ENCODE measurements at regions not wholly inside any gene's neighbourhood (a gene's known extent, or its start where the extent isn't known, plus 50 kb on each side); places are given as distances from the start of the nearest gene placed in this dataset.

DNA sequence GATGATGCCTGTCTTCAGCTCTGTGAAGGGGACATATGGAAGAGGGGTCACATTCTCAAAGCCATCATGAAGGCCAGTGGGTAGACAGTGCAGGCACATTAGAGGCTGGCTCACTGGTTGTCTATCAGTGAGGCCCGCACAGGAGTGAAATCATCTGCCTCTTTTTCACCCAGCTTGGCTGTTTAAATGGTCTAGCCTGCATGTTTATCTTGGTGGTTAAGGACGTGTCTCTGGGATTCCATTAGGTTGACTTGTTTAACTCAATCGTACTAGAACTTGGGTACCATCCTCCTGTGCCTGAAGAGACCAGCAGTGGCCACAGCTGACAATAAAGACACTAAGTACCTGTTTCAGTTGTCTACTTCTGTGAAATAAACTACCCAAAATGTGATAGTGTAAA is 219.3 kb downstream of the PLPP3 start:
- Histone ChIP-seq H3K27ac (ENCODE audit: low read length) (no peak overlapping the region), H3K4me2 (ENCODE audit: low read length) (no peak overlapping the region), H3K4me1 (ENCODE audit: low read length) (no peaks in the 10 kb centered on the region), H3K9ac (ENCODE audit: low read length) (no peak overlapping the region), H4K20me1 (ENCODE audit: insufficient read depth, low read length) (no peaks in the 10 kb centered on the region), H3K4me3 (ENCODE audit: low read length) (no peak overlapping the region), H3K27me3 (ENCODE audit: low read depth, low read length) (no peaks in the 10 kb centered on the region), H2AFZ (ENCODE audit: low read depth, low read length) (no peak overlapping the region), H3K9me3 (ENCODE audit: insufficient read depth, low read length) (no peaks in the 10 kb centered on the region), H3K79me2 (ENCODE audit: low read length) (no peaks in the 10 kb centered on the region), H3K36me3 (replicated peaks; ENCODE audit: low read depth, low read length) (no peaks in the 10 kb centered on the region)
- TF ChIP-seq EZH2phosphoT487 (IDR thresholded peaks at IDR 0.05; ENCODE audit: low read depth), result no peak
- TF ChIP-seq, protein P1, sequence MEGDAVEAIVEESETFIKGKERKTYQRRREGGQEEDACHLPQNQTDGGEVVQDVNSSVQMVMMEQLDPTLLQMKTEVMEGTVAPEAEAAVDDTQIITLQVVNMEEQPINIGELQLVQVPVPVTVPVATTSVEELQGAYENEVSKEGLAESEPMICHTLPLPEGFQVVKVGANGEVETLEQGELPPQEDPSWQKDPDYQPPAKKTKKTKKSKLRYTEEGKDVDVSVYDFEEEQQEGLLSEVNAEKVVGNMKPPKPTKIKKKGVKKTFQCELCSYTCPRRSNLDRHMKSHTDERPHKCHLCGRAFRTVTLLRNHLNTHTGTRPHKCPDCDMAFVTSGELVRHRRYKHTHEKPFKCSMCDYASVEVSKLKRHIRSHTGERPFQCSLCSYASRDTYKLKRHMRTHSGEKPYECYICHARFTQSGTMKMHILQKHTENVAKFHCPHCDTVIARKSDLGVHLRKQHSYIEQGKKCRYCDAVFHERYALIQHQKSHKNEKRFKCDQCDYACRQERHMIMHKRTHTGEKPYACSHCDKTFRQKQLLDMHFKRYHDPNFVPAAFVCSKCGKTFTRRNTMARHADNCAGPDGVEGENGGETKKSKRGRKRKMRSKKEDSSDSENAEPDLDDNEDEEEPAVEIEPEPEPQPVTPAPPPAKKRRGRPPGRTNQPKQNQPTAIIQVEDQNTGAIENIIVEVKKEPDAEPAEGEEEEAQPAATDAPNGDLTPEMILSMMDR (IDR thresholded peaks at IDR 0.05; ENCODE audit: low read depth, low read length), result no peak

DNA sequence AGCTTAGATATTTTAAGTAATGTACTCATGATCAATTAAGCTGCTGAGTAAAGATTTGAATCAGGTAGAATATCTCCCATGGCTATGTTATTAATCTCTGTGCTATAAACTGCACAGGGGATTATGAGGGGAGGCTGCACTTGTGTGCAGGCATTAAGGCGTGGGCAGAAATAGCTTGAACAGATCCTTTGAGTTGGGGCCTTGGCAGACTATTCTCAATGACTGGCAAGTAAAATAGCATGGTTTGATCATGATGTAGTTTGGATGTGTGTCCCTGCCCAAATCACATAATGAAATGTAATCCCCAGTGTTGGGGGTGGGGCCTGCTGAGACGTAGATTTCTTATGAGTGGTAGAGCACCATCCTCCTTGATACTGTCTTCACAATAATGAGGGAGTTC is 220.3 kb downstream of the PLPP3 start:
- no peak overlapping the region for H3K9ac ChIP-seq (ENCODE audit: low read length)
- TF ChIP-seq, protein P1 (IDR thresholded peaks at IDR 0.05; ENCODE audit: low read depth, low read length), result no peak
- TF ChIP-seq EZH2phosphoT487 (IDR thresholded peaks at IDR 0.05; ENCODE audit: low read depth), result no peak
- H2AFZ ChIP-seq (ENCODE audit: low read depth, low read length), result no peak overlapping the region
- no peaks in the 10 kb centered on the region for H3K27me3 ChIP-seq (ENCODE audit: low read depth, low read length)
- no peaks in the 10 kb centered on the region for H3K4me1 ChIP-seq (ENCODE audit: low read length)
- H3K27ac ChIP-seq (ENCODE audit: low read length), result no peak overlapping the region
- H3K79me2 ChIP-seq (ENCODE audit: low read length), result no peaks in the 10 kb centered on the region
- H3K36me3 ChIP-seq (replicated peaks; ENCODE audit: low read depth, low read length), result no peaks in the 10 kb centered on the region
- H3K9me3 ChIP-seq (ENCODE audit: insufficient read depth, low read length), result no peaks in the 10 kb centered on the region
- H3K4me3 ChIP-seq (ENCODE audit: low read length), result no peak overlapping the region
- no peaks in the 10 kb centered on the region for H4K20me1 ChIP-seq (ENCODE audit: insufficient read depth, low read length)
- no peak overlapping the region for H3K4me2 ChIP-seq (ENCODE audit: low read length)

DNA sequence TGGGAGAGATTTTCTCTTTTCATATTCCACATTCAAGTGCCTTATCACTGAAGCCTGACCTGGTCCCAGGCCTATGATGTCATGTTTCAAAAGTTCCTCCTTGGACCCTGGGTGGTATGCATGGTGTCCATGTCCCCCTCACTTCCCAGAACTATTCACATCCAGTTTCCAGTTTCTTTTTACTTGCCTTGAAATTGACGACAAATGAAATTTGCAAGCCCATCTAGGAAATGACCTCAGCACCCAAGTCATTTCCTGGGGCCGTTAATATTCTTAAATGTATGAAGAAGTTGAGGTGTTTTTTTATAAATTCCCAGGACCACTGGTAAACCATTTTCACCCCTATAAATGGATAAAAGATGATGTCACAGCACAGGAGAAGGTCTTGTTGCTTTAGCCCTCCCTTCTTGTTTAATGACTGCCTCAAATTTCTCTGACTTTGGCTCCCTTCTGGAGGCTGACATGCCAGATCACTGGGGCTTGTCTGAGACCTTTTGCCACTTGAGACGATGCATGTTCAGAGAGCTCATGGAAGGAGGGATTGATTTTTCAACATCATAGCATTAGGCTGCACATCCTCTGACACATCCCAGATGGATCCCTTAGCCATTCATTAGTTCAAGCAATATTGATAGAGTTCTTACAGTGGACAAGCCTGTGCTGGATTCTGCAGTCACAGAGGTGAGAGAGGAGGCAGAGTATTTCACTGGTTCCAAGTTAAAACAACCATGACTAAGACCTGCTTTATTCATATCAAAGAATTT is 221.3 kb downstream of the PLPP3 start:
- no peak overlapping the region for H3K4me3 ChIP-seq (ENCODE audit: low read length)
- TF ChIP-seq, protein P1 (IDR thresholded peaks at IDR 0.05; ENCODE audit: low read depth, low read length), result no peak
- no peak for TF ChIP-seq EZH2phosphoT487 (IDR thresholded peaks at IDR 0.05; ENCODE audit: low read depth)

DNA sequence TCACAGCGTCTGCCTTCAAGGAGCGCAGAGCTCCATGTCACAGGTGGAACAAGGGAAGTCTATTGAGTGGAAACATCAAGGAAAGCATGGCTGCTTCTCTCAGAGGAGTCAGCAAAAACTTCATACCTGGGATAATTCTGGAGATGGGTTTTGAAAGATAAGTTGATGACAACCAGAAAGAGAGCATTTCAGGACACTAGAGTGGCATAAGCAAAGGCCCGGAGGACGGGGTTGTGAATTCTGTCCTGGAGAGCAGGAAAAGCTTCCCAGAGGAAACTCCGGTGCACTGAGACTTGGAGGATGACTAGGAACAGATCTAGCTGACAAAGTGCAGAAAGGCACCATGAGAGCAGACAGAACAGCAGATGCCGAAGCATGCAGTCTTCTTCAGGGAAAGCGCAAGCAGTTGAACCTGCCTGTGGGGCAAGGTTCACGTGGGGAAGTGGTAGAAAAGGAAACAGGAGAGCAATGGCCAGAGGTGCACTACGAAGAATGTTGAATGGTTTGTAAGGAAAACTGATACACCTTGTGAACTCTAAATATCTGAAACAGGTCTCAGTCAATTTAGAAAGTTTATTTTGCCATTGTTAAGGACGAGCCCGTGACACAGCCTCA is 222.9 kb downstream of the PLPP3 start:
- no peaks in the 10 kb centered on the region for H3K9me3 ChIP-seq (ENCODE audit: insufficient read depth, low read length)
- H3K4me3 ChIP-seq (ENCODE audit: low read length), result no peak overlapping the region
- H3K9ac ChIP-seq (ENCODE audit: low read length), result no peak overlapping the region
- no peaks in the 10 kb centered on the region for H3K4me1 ChIP-seq (ENCODE audit: low read length)
- no peaks in the 10 kb centered on the region for H3K36me3 ChIP-seq (replicated peaks; ENCODE audit: low read depth, low read length)
- H3K27me3 ChIP-seq (ENCODE audit: low read depth, low read length), result no peaks in the 10 kb centered on the region
- TF ChIP-seq EZH2phosphoT487 (IDR thresholded peaks at IDR 0.05; ENCODE audit: low read depth), result no peak
- TF ChIP-seq, protein P1 (IDR thresholded peaks at IDR 0.05; ENCODE audit: low read depth, low read length), result no peak
- H2AFZ ChIP-seq (ENCODE audit: low read depth, low read length), result no peak overlapping the region
- H3K4me2 ChIP-seq (ENCODE audit: low read length), result no peak overlapping the region
- no peaks in the 10 kb centered on the region for H3K79me2 ChIP-seq (ENCODE audit: low read length)
- H3K27ac ChIP-seq (ENCODE audit: low read length), result no peak overlapping the region
- no peaks in the 10 kb centered on the region for H4K20me1 ChIP-seq (ENCODE audit: insufficient read depth, low read length)

More for the DNA sequence above, 221.3 kb downstream of the PLPP3 start:
- Histone ChIP-seq H3K79me2 (ENCODE audit: low read length) (no peaks in the 10 kb centered on the region), H3K4me2 (ENCODE audit: low read length) (no peak overlapping the region), H3K27me3 (ENCODE audit: low read depth, low read length) (no peaks in the 10 kb centered on the region), H3K27ac (ENCODE audit: low read length) (no peak overlapping the region), H3K9ac (ENCODE audit: low read length) (no peak overlapping the region), H3K4me1 (ENCODE audit: low read length) (no peaks in the 10 kb centered on the region), H3K9me3 (ENCODE audit: insufficient read depth, low read length) (no peaks in the 10 kb centered on the region), H3K36me3 (replicated peaks; ENCODE audit: low read depth, low read length) (no peaks in the 10 kb centered on the region), H2AFZ (ENCODE audit: low read depth, low read length) (no peak overlapping the region), H4K20me1 (ENCODE audit: insufficient read depth, low read length) (no peaks in the 10 kb centered on the region)

Data from OCI-LY3 (cell line).